Mesenchymal stem cell (in vitro differentiated cells and primary cell): ENCODE measurements at regions not wholly inside any gene's neighbourhood (a gene's known extent, or its start where the extent isn't known, plus 50 kb on each side); places are given as distances from the start of the nearest gene placed in this dataset.

Source experiments
- DNase-seq: peaks from one replicate; pipeline ENCODE4 v3.0.0-alpha.2; 2013
- H2AFZ ChIP-seq: one replicate; pipeline ENCODE4 v1.6.1; 2013; ENCODE audit warnings: low read depth, mild to moderate bottlenecking, control low read depth, inconsistent platforms, low read length, moderate library complexity
- H2AK5ac ChIP-seq: 2 replicates; pipeline ENCODE4 v1.6.1; 2013; ENCODE audit warnings: low read length, moderate library complexity, mild to moderate bottlenecking, inconsistent platforms; ENCODE audit not compliant: severe bottlenecking
- H2BK120ac ChIP-seq: one replicate; pipeline ENCODE4 v1.6.1; 2013; ENCODE audit warnings: low read depth, mild to moderate bottlenecking, inconsistent platforms, low read length, moderate library complexity
- H2BK12ac ChIP-seq, 2 experiments: one replicate each; pipeline ENCODE4 v1.6.1; 2013; ENCODE audit warnings: inconsistent platforms in 2 of 2, low read length in 2 of 2, mild to moderate bottlenecking in 2 of 2, moderate library complexity in 2 of 2, control low read depth in 1 of 2
- H2BK15ac ChIP-seq: one replicate; pipeline ENCODE4 v1.6.1; 2013; ENCODE audit warnings: mild to moderate bottlenecking, low read depth, inconsistent platforms; ENCODE audit not compliant: poor library complexity, severe bottlenecking
- H2BK5ac ChIP-seq: 2 replicates; pipeline ENCODE4 v1.6.1; 2013; ENCODE audit warnings: low read depth, mild to moderate bottlenecking, low read length, control low read depth, inconsistent platforms; ENCODE audit not compliant: poor library complexity, severe bottlenecking
- H3K14ac ChIP-seq, 2 experiments: one replicate each; pipeline ENCODE4 v1.6.1; 2013; ENCODE audit warnings: inconsistent platforms in 2 of 2, low read length in 2 of 2, control low read depth in 1 of 2, mild to moderate bottlenecking in 1 of 2, moderate library complexity in 1 of 2
- H3K18ac ChIP-seq, 2 experiments: one replicate each; pipeline ENCODE4 v1.6.1; 2013; ENCODE audit warnings: inconsistent platforms in 2 of 2, low read length in 2 of 2, control low read depth in 1 of 2, low read depth in 1 of 2, mild to moderate bottlenecking in 1 of 2
- H3K23ac ChIP-seq, 2 experiments: one replicate each; pipeline ENCODE4 v1.6.1; 2013; ENCODE audit warnings: inconsistent platforms in 2 of 2, low read length in 2 of 2, mild to moderate bottlenecking in 2 of 2, moderate library complexity in 2 of 2, control low read depth in 1 of 2
- H3K27ac ChIP-seq: 2 replicates; pipeline ENCODE4 v1.5.1; 2013; ENCODE audit warnings: mild to moderate bottlenecking, moderate library complexity, low read length, control low read depth, inconsistent platforms; ENCODE audit not compliant: poor library complexity, severe bottlenecking
- H3K27me3 ChIP-seq, 2 experiments: 2 replicates each; pipeline versions ENCODE4 v1.6.1 to v1.7.0; 2013; ENCODE audit warnings: low read length in 2 of 2, mild to moderate bottlenecking in 2 of 2, moderate library complexity in 2 of 2, control low read depth in 1 of 2, inconsistent platforms in 1 of 2; ENCODE audit not compliant: control insufficient read depth in 1 of 2, insufficient read depth in 1 of 2
- H3K36me3 ChIP-seq, 2 experiments: 2 replicates each; pipeline versions ENCODE4 v1.6.1 to v1.7.0; 2013; ENCODE audit warnings: low read length in 2 of 2, control low read depth in 1 of 2, inconsistent platforms in 1 of 2, low read depth in 1 of 2, mild to moderate bottlenecking in 1 of 2; ENCODE audit not compliant: insufficient read depth in 2 of 2, control insufficient read depth in 1 of 2
- H3K4ac ChIP-seq, 2 experiments: one replicate each; pipeline ENCODE4 v1.6.1; 2013; ENCODE audit warnings: inconsistent platforms in 2 of 2, low read length in 2 of 2, mild to moderate bottlenecking in 2 of 2, moderate library complexity in 2 of 2, control low read depth in 1 of 2, low read depth in 1 of 2
- H3K4me1 ChIP-seq: 2 replicates; pipeline ENCODE4 v1.6.1; 2013; ENCODE audit warnings: low read depth, low read length, control low read depth; ENCODE audit not compliant: control insufficient read depth, insufficient read depth
- H3K4me2 ChIP-seq: 2 replicates; pipeline ENCODE4 v1.6.1; 2013; ENCODE audit warnings: low read length, mild to moderate bottlenecking, inconsistent platforms; ENCODE audit not compliant: poor library complexity, severe bottlenecking
- H3K4me3 ChIP-seq, 2 experiments: 2 replicates each; pipeline versions ENCODE4 v1.5.1 to v1.7.0; 2013; ENCODE audit warnings: low read length in 2 of 2, mild to moderate bottlenecking in 2 of 2, control low read depth in 1 of 2, low read depth in 1 of 2; ENCODE audit not compliant: insufficient read depth in 1 of 2
- H3K79me1 ChIP-seq: replicated peaks from 2 replicates; pipeline ENCODE4 v1.6.1; 2013; ENCODE audit warnings: mild to moderate bottlenecking, control low read depth, low read length, inconsistent platforms; ENCODE audit not compliant: poor library complexity, severe bottlenecking
- H3K9ac ChIP-seq: 2 replicates; pipeline ENCODE4 v1.7.0; 2013; ENCODE audit warnings: mild to moderate bottlenecking, low read length, moderate library complexity
- H3K9me3 ChIP-seq: 2 replicates; pipeline ENCODE4 v1.7.0; 2013; ENCODE audit warnings: mild to moderate bottlenecking, low read length; ENCODE audit not compliant: control insufficient read depth
- H4K8ac ChIP-seq: one replicate; pipeline ENCODE4 v1.6.1; 2013; ENCODE audit warnings: inconsistent platforms, mild to moderate bottlenecking, low read length, moderate library complexity
- H4K91ac ChIP-seq: one replicate; pipeline ENCODE4 v1.6.1; 2013; ENCODE audit warnings: mild to moderate bottlenecking, low read length, inconsistent platforms
- WGBS: methylation state at CpG from one replicate; pipeline ENCODE4 v1.1.7; 2013; ENCODE audit warnings: mixed read lengths; 5-methylcytosine and 5-hydroxymethylcytosine counted together

DNA sequence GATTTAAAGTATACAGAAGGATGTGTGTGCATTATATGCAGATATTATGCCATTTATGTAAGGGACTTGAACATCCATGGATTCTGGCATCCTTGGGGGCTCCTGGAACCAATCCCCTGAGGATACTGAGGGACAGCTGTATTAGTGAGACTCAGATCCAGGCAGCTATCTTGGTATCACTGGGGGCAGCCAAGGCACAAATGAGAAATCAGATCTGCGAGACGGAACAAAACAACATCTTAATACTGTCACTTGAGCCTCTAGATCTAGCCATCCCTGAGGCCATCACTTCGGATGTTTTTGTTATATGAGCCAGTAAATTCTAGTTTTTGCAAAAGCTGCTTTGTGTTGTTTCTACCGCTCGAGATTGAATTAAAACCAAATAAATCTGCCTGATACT is 175.1 kb upstream of the SFSWAP start:
- no peak overlapping the region for H3K14ac ChIP-seq
- H3K4me3 ChIP-seq: no peak overlapping the region
- no peak overlapping the region for H2BK15ac ChIP-seq
- H3K18ac ChIP-seq: no peak overlapping the region
- no peak overlapping the region for H3K27ac ChIP-seq
- H2BK120ac ChIP-seq: no peak overlapping the region
- no peak overlapping the region for H2AK5ac ChIP-seq
- H3K4me1 ChIP-seq: no peaks in the 10 kb centered on the region
- no peak overlapping the region for H3K9ac ChIP-seq
- no peak overlapping the region for H3K23ac ChIP-seq
- H3K36me3 ChIP-seq: no peaks in the 10 kb centered on the region
- no peak overlapping the region for H3K4ac ChIP-seq
- 71% methylated on average over 5 of the region's 5 CpGs for WGBS
- no peaks in the 10 kb centered on the region for H3K9me3 ChIP-seq
- no peaks in the 10 kb centered on the region for H3K79me1 ChIP-seq
- H2BK5ac ChIP-seq: no peak overlapping the region
- no peak overlapping the region for H2BK12ac ChIP-seq
- no peak overlapping the region for H4K91ac ChIP-seq
- H3K4me2 ChIP-seq: no peak overlapping the region
- no peak overlapping the region for H2AFZ ChIP-seq
- no peak for DNase-seq
- peaks cover 0 to 9% of the 10 kb centered on the region in 2 experiments for H3K27me3 ChIP-seq
- no peak overlapping the region for H4K8ac ChIP-seq

DNA sequence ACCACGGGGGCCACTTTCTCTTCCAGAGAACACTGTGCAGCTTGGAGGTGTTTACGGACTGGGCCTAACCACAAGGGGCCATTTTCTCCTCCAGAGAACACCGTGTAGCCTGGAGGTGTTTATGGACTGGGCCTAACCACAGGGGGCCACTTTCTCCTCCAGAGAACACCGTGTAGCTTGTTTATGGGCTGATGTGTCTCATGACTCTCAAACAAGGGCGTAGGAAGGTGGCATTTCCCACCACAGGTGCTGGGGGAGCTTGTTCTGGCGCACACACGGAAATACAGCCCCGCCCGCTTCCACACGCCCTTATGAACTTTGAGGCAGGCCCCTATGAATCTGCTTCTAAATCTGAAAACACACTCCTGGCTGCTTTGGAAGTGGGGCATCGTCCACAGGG is 174.6 kb upstream of the SFSWAP start:
- no peak overlapping the region for H2BK15ac ChIP-seq
- H3K27me3 ChIP-seq: peaks cover 0 to 6% of the 10 kb centered on the region in 2 experiments
- H3K4me3 ChIP-seq: no peak overlapping the region
- H3K4me1 ChIP-seq: no peaks in the 10 kb centered on the region
- no peaks in the 10 kb centered on the region for H3K79me1 ChIP-seq
- no peak overlapping the region for H4K8ac ChIP-seq
- H2BK12ac ChIP-seq: no peak overlapping the region
- WGBS: 77% methylated on average over 11 of the region's 11 CpGs
- no peak overlapping the region for H3K14ac ChIP-seq
- no peak overlapping the region for H3K18ac ChIP-seq
- no peak overlapping the region for H3K27ac ChIP-seq
- no peak overlapping the region for H2BK5ac ChIP-seq
- H3K23ac ChIP-seq: no peak overlapping the region
- no peak overlapping the region for H2AK5ac ChIP-seq
- H3K4ac ChIP-seq: no peak overlapping the region
- H2AFZ ChIP-seq: no peak overlapping the region
- no peak overlapping the region for H4K91ac ChIP-seq
- no peaks in the 10 kb centered on the region for H3K9me3 ChIP-seq
- no peak overlapping the region for H3K4me2 ChIP-seq
- H2BK120ac ChIP-seq: no peak overlapping the region
- H3K36me3 ChIP-seq: no peaks in the 10 kb centered on the region
- no peak for DNase-seq
- no peak overlapping the region for H3K9ac ChIP-seq

GRCh38 chr12:131536766-131537165 is 174.1 kb upstream of the SFSWAP start:
- no peak overlapping the region for H3K23ac ChIP-seq
- no peak overlapping the region for H2BK15ac ChIP-seq
- H3K14ac ChIP-seq: no peak overlapping the region
- no peak overlapping the region for H2BK5ac ChIP-seq
- no peak overlapping the region for H4K91ac ChIP-seq
- H2BK120ac ChIP-seq: no peak overlapping the region
- no peak overlapping the region for H2AK5ac ChIP-seq
- H3K4me1 ChIP-seq: no peaks in the 10 kb centered on the region
- no peak overlapping the region for H2BK12ac ChIP-seq
- H3K9ac ChIP-seq: no peak overlapping the region
- no peak overlapping the region for H3K4me3 ChIP-seq
- no peak overlapping the region for H4K8ac ChIP-seq
- no peak overlapping the region for H2AFZ ChIP-seq
- no peak for DNase-seq
- no peak overlapping the region for H3K4me2 ChIP-seq
- H3K4ac ChIP-seq: no peak overlapping the region
- no peaks in the 10 kb centered on the region for H3K36me3 ChIP-seq
- H3K18ac ChIP-seq: no peak overlapping the region
- peaks cover 0 to 5% of the 10 kb centered on the region in 2 experiments for H3K27me3 ChIP-seq
- no peaks in the 10 kb centered on the region for H3K79me1 ChIP-seq
- WGBS: 79% methylated on average over 13 of the region's 13 CpGs
- H3K27ac ChIP-seq: no peak overlapping the region
- H3K9me3 ChIP-seq: no peaks in the 10 kb centered on the region

DNA sequence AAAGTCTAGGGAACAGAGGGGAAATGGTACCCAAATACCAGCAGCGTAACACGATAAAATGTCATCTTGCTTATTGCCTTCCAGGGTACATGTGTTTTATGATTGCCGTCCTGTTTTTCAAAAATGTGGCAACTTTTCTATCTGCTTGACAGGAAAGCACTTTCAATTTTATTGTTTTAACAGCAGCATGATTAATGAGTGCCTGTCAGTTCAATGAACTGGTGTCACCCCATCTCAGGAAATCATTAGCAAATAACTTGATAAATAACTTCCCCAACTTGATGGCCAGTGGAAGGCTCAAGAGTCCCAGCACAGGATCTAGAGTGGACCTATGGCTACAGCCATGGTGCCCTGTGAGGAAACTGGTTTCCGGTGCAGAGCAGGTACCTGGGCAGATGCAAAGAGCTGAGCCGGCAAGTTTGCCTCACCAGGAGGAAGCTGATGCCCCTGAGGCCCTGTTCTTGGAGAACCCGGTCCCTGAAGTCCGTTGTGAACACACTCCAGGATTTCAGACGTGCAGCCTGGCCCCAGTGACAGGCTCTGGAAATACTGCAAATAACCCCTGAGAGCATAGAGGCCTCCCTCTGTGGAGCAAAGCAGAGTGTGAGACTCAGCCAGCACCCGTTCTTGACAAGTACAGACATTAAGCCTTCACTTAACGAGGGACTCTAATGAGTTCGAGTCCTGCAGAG is 173.5 kb upstream of the SFSWAP start:
- no peak for DNase-seq
- Histone ChIP-seq H3K79me1 (no peaks in the 10 kb centered on the region), H3K18ac (no peak overlapping the region), H3K9me3 (no peaks in the 10 kb centered on the region), H2BK12ac (no peak overlapping the region), H3K4ac (no peak overlapping the region), H3K14ac (no peak overlapping the region), H3K4me1 (no peaks in the 10 kb centered on the region), H3K27ac (no peak overlapping the region), H4K8ac (no peak overlapping the region), H2BK5ac (no peak overlapping the region), H2AFZ (no peak overlapping the region), H3K9ac (no peak overlapping the region), H3K4me2 (no peak overlapping the region), H3K36me3 (no peaks in the 10 kb centered on the region), H4K91ac (no peak overlapping the region), H2BK120ac (no peak overlapping the region), H3K4me3 (no peak overlapping the region), H3K27me3 (peaks cover 0 to 5% of the 10 kb centered on the region in 2 experiments), H3K23ac (no peak overlapping the region), H2AK5ac (no peak overlapping the region), H2BK15ac (no peak overlapping the region)
- 27% methylated on average over 11 of the region's 11 CpGs for WGBS
